Lower lobe of right lung (tissue), 2 donors: ENCODE measurements at regions not wholly inside any gene's neighbourhood (a gene's known extent, or its start where the extent isn't known, plus 50 kb on each side); places are given as distances from the start of the nearest gene placed in this dataset.

Source experiments
- ATAC-seq, 2 donors: fragments of 200-7000 bp; cut with Tn5 transposase; one replicate each; pipeline ENCODE4 v1.9.1; 2020 to 2022; ENCODE audit warnings: mild to moderate bottlenecking in 2 of 2, moderate library complexity in 2 of 2
- DNase-seq: peaks from one replicate; pipeline ENCODE4 v3.0.0-alpha.2; 2020
- H3K27ac ChIP-seq: fragments of 200-600 bp; one replicate; pipeline ENCODE4 v1.8.0; 2022
- H3K27me3 ChIP-seq: fragments of 200-600 bp; one replicate; pipeline ENCODE4 v1.8.0; 2022; ENCODE audit warnings: low read depth
- H3K36me3 ChIP-seq: fragments of 200-600 bp; one replicate; pipeline ENCODE4 v1.8.0; 2022; ENCODE audit warnings: mild to moderate bottlenecking
- H3K4me1 ChIP-seq: fragments of 200-600 bp; one replicate; pipeline ENCODE4 v1.8.0; 2022
- H3K4me3 ChIP-seq: fragments of 200-600 bp; one replicate; pipeline ENCODE4 v1.8.0; 2022; ENCODE audit warnings: mild to moderate bottlenecking
- H3K9me3 ChIP-seq: fragments of 200-600 bp; one replicate; pipeline ENCODE4 v1.8.0; 2022
- intact Hi-C: fragments of 100-400 bp; cut with DNase I; formaldehyde crosslinking; loops from one replicate; pipeline ENCODE4 v1.11.0; 2022
- TF ChIP-seq, protein P1 (sequence below): fragments of 200-600 bp; IDR thresholded peaks from one replicate; pipeline ENCODE4 v1.8.0; 2022; ENCODE audit warnings: antibody characterized with exemption, mild to moderate bottlenecking
- donor health status: DM: no; HTN: yes; CAD: no; lungs with severe emphysema.

DNA sequence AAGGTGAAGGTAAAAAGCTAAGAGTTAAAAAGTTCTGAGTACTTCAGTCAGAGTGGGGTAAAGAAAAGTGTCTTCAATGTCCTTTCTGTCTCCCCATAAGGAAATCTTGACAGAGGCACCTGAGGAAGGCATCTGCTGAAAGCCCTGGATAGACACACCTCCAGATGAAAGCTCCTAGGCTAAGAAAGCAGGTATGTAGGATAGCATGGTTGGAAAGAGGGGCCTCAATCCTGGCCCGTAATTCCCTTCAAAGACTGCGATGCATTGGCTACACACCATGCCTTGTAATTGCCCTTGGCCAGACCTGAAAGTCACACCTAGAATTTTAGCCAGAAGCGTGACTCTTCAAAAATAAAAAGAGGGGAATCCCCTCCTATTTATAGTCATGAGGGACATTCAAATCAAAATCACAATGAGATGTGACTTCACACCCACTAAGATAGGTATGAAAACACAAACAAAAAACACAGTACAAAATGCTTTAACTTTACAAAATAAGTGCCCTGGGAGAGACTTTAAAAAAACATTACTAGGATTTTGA lies 809.7 kb downstream of the IPMK start:
- Histone ChIP-seq H3K9me3 (no peaks in the 10 kb centered on the region), H3K4me3 (no peak overlapping the region), H3K27ac (no peak overlapping the region), H3K4me1 (no peaks in the 10 kb centered on the region), H3K36me3 (no peaks in the 10 kb centered on the region), H3K27me3 (no peaks in the 10 kb centered on the region)
- no peak for ATAC-seq
- intact Hi-C loops = no loop called here
- TF ChIP-seq, protein P1, sequence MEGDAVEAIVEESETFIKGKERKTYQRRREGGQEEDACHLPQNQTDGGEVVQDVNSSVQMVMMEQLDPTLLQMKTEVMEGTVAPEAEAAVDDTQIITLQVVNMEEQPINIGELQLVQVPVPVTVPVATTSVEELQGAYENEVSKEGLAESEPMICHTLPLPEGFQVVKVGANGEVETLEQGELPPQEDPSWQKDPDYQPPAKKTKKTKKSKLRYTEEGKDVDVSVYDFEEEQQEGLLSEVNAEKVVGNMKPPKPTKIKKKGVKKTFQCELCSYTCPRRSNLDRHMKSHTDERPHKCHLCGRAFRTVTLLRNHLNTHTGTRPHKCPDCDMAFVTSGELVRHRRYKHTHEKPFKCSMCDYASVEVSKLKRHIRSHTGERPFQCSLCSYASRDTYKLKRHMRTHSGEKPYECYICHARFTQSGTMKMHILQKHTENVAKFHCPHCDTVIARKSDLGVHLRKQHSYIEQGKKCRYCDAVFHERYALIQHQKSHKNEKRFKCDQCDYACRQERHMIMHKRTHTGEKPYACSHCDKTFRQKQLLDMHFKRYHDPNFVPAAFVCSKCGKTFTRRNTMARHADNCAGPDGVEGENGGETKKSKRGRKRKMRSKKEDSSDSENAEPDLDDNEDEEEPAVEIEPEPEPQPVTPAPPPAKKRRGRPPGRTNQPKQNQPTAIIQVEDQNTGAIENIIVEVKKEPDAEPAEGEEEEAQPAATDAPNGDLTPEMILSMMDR = no peak
- DNase-seq = no peak

- no peaks in the 10 kb centered on the region for H3K36me3 ChIP-seq
- ATAC-seq = no peak
- H3K4me3 ChIP-seq = no peak overlapping the region
- no peak overlapping the region for H3K27ac ChIP-seq
- no peaks in the 10 kb centered on the region for H3K4me1 ChIP-seq
- DNase-seq = no peak
- intact Hi-C loops = no loop called here
- TF ChIP-seq, protein P1 = no peak
- no peaks in the 10 kb centered on the region for H3K27me3 ChIP-seq
- no peaks in the 10 kb centered on the region for H3K9me3 ChIP-seq
Observed at GRCh38 chr10:57430376-57430775, 837.3 kb downstream of the IPMK start.

DNA sequence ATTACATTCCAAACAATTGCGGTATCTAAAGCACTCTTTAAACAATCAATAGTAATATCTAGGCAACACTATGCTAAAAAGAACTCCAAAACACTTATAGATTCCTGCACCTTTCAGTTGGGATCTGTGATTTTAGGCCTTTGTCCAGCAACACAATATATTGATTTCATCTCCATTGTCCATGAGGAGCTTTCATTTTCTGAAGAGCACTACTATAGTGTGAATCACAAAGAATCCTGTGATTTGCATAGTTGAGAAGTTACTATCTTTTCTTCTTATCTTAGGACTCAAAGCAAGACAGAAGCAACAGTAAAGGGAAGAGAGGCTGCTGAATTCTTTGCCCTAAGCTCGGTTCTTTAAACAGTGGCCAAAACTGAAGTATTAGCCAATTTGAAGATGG lies 846.8 kb downstream of the IPMK start:
- DNase-seq (no peak), ATAC-seq (no peak)
- Histone ChIP-seq H3K36me3 (no peaks in the 10 kb centered on the region), H3K9me3 (no peaks in the 10 kb centered on the region), H3K27me3 (no peaks in the 10 kb centered on the region), H3K27ac (no peak overlapping the region), H3K4me1 (no peaks in the 10 kb centered on the region), H3K4me3 (no peak overlapping the region)
- intact Hi-C loops = no loop called here
- TF ChIP-seq, protein P1 = no peak

DNA sequence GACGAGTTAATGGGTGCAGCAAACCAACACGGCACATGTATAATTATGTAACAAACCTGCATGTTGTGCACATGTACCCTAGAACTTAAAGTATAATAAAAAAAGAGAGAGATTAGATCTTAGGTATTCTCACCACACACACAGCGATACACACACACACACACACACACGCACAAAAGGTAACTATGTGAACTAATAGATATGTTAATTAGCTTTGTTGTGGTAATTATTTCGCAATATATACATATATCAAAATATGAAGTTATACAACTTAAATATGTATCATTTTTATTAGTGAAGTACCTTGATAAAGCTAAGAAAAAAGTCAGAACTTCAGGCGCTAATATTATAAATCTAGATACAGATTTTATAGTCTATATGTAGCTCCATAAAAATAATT lies 849.2 kb downstream of the IPMK start:
- H3K9me3 ChIP-seq = no peaks in the 10 kb centered on the region
- intact Hi-C loops = no loop called here

GRCh38 chr10:57395923-57396322 lies 871.8 kb downstream of the IPMK start:
- Histone ChIP-seq H3K4me3 (no peak overlapping the region), H3K27me3 (no peaks in the 10 kb centered on the region), H3K27ac (no peak overlapping the region), H3K36me3 (no peaks in the 10 kb centered on the region), H3K4me1 (no peaks in the 10 kb centered on the region), H3K9me3 (no peaks in the 10 kb centered on the region)
- intact Hi-C loops = no loop called here
- TF ChIP-seq, protein P1 = no peak
- no peak for ATAC-seq
- DNase-seq = no peak

More for the DNA sequence above, 849.2 kb downstream of the IPMK start:
- ATAC-seq = no peak
- no peak overlapping the region for H3K4me3 ChIP-seq
- no peak for DNase-seq
- no peak overlapping the region for H3K27ac ChIP-seq
- TF ChIP-seq, protein P1 = no peak
- no peaks in the 10 kb centered on the region for H3K27me3 ChIP-seq
- H3K36me3 ChIP-seq = no peaks in the 10 kb centered on the region
- H3K4me1 ChIP-seq = no peaks in the 10 kb centered on the region

DNA sequence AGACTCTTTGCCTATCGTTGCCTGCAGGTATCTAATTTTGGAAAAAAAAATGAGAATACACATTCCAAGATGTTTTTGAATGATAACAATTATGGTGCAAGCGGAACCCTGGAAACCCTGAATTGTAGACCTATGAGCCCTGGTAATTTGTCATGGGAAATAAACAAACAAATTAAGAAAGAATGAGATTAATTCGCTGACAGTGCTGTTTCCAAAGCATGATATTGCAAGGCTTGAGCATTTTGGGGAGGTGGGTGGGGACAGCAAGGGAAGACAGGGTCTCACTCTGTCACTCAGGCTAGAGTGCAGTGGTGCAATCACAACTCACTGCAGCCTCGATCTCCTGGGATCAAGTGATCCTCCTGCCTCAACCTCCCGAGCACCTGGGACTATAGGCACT lies 900.3 kb downstream of the IPMK start:
- Histone ChIP-seq H3K27me3 (no peaks in the 10 kb centered on the region), H3K9me3 (no peaks in the 10 kb centered on the region), H3K4me1 (no peaks in the 10 kb centered on the region), H3K4me3 (no peak overlapping the region), H3K36me3 (no peaks in the 10 kb centered on the region), H3K27ac (no peak overlapping the region)
- no peak for DNase-seq
- no peak for ATAC-seq
- intact Hi-C loops = no loop called here
- TF ChIP-seq, protein P1 = no peak
